ENCODE measurements at regions not wholly inside any gene's neighbourhood (a gene's known extent, or its start where the extent isn't known, plus 50 kb on each side); places are given as distances from the start of the nearest gene placed in this dataset.

DNA sequence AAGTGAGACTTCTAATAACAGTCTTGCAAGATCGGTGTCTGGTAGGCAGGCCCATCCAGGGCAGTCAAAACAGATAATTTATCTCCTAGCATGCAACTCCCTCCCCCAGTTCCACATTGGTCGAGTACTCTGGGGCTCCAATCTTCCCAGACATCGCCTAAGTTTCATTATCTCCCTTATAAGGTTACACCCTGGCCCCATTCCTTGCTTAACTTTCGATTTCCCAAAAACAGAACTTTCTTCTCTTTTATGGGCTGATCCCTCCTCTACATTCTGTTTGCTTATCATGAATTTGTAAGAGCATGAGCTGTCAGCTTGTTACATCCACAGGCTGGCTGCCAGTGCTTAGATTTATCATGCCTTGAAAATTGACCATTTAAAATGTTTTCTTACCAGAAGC, 471.3 kb downstream of the TECRL start:
- TF ChIP-seq, protein P1, sequence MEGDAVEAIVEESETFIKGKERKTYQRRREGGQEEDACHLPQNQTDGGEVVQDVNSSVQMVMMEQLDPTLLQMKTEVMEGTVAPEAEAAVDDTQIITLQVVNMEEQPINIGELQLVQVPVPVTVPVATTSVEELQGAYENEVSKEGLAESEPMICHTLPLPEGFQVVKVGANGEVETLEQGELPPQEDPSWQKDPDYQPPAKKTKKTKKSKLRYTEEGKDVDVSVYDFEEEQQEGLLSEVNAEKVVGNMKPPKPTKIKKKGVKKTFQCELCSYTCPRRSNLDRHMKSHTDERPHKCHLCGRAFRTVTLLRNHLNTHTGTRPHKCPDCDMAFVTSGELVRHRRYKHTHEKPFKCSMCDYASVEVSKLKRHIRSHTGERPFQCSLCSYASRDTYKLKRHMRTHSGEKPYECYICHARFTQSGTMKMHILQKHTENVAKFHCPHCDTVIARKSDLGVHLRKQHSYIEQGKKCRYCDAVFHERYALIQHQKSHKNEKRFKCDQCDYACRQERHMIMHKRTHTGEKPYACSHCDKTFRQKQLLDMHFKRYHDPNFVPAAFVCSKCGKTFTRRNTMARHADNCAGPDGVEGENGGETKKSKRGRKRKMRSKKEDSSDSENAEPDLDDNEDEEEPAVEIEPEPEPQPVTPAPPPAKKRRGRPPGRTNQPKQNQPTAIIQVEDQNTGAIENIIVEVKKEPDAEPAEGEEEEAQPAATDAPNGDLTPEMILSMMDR (IDR thresholded peaks at IDR 0.05) = no peak
- TF ChIP-seq EP300 (IDR thresholded peaks at IDR 0.05; ENCODE audit: low read depth) = no peak
